HCT116 (cell line): ENCODE measurements at regions not wholly inside any gene's neighbourhood (a gene's known extent, or its start where the extent isn't known, plus 50 kb on each side); places are given as distances from the start of the nearest gene placed in this dataset.

ENCODE experiments used
- ATAC-seq: fragments of 200-7000 bp; cut with Tn5 transposase; 2 replicates; pipeline ENCODE4 v1.9.1; 2020; ENCODE audit warnings: mild to moderate bottlenecking, moderate library complexity
- BruUV-seq: library from RNA; stranded (reverse); fragments of 400-500 nt; replicated peaks from 2 replicates; lab custom pipeline; 2021; lab: Mats Ljungman, UMichigan
- CTCF ChIA-PET: fragments of 300-600 bp; sonication (Branson Sonifier 250); formaldehyde crosslinking; loops from one replicate; lab custom pipeline; 2021; ENCODE audit warnings: antibody characterized with exemption; lab: Charles Lee
- POLR2A ChIA-PET: fragments of 300-600, 350-600 bp; sonication (Branson Sonifier 250); formaldehyde crosslinking; loops from one replicate; lab custom pipeline; 2021; ENCODE audit warnings: antibody characterized with exemption; lab: Charles Lee
- RAD21 ChIA-PET, 2 experiments: fragments of 300-600 bp; sonication (Branson Sonifier 250); formaldehyde crosslinking; loops; one replicate each; lab custom pipeline; 2023; ENCODE audit warnings: low total read pairs in 2 of 2; ENCODE audit not compliant: uncharacterized antibody in 2 of 2, unreplicated experiment in 2 of 2, low non-redundant PET in 1 of 2; lab: Charles Lee
- DNase-seq: peaks from one replicate; pipeline ENCODE4 v3.0.0-alpha.2; 2010; ENCODE audit warnings: low read depth, low spot score
- H2AFZ ChIP-seq: fragments of 200-600 bp; shearing (Covaris generic), sonication (generic); 2 replicates; pipeline ENCODE4 v1.6.1; 2017; ENCODE audit warnings: low read depth, mixed run types, mixed read lengths, antibody characterized with exemption, low read length; ENCODE audit not compliant: poor library complexity, severe bottlenecking
- H3K27ac ChIP-seq: 2 replicates; pipeline ENCODE4 v1.5.1; 2012; ENCODE audit warnings: low read depth, low read length
- H3K27me3 ChIP-seq: fragments of 200-600 bp; sonication (generic); 2 replicates; pipeline ENCODE4 v1.6.1; 2016; ENCODE audit warnings: mixed run types, low read length, mixed read lengths; ENCODE audit not compliant: insufficient read depth
- H3K36me3 ChIP-seq, 2 experiments: fragments of 200-500 bp in 1 of 2; fragments of 200-600 bp in 1 of 2; sonication (Bioruptor generic) in 1 of 2; sonication (generic) in 1 of 2; 2 replicates each; pipeline versions ENCODE4 v1.5.1 to v1.6.1; 2014 to 2016; ENCODE audit warnings: low read length in 2 of 2, inconsistent platforms in 1 of 2, mixed read lengths in 1 of 2, mixed run types in 1 of 2; ENCODE audit not compliant: insufficient read depth in 2 of 2, control insufficient read depth in 1 of 2
- H3K4me1 ChIP-seq, 2 experiments: fragments of 200-600 bp in 1 of 2; sonication (generic) in 1 of 2; 2 replicates each; pipeline versions ENCODE4 v1.5.1 to v1.6.1; 2012 to 2017; ENCODE audit warnings: low read length in 2 of 2, inconsistent platforms in 1 of 2, mild to moderate bottlenecking in 1 of 2, mixed read lengths in 1 of 2, mixed run types in 1 of 2, moderate library complexity in 1 of 2; ENCODE audit not compliant: insufficient read depth in 2 of 2, control insufficient read depth in 1 of 2
- H3K4me2 ChIP-seq: fragments of 200-600 bp; sonication (generic); 2 replicates; pipeline ENCODE4 v1.6.1; 2017; ENCODE audit warnings: mixed run types, low read length, mixed read lengths
- H3K4me3 ChIP-seq, 2 experiments: fragments of 200-600 bp in 1 of 2; sonication (generic) in 1 of 2; replicated peaks in 1 of 2; 2 replicates each; pipeline ENCODE4 v1.5.1; 2011 to 2016; ENCODE audit warnings: low read length in 2 of 2, control low read depth in 1 of 2, low read depth in 1 of 2, mild to moderate bottlenecking in 1 of 2, mixed read lengths in 1 of 2, mixed run types in 1 of 2
- H3K79me2 ChIP-seq: fragments of 200-600 bp; sonication (generic); 2 replicates; pipeline ENCODE4 v1.6.1; 2017; ENCODE audit warnings: mild to moderate bottlenecking, mixed run types, low read length, moderate library complexity, mixed read lengths; ENCODE audit not compliant: insufficient read depth
- H3K9ac ChIP-seq: fragments of 200-600 bp; sonication (generic); 2 replicates; pipeline ENCODE4 v1.6.1; 2016; ENCODE audit warnings: low read length, mixed read lengths
- H3K9me2 ChIP-seq: fragments of 200-600 bp; sonication (generic), shearing (Covaris generic); 2 replicates; pipeline ENCODE4 v1.6.1; 2017; ENCODE audit warnings: mixed run types, mild to moderate bottlenecking, moderate library complexity; ENCODE audit not compliant: insufficient read depth
- H3K9me3 ChIP-seq, 2 experiments: fragments of 200-500 bp in 1 of 2; fragments of 200-600 bp in 1 of 2; sonication (Bioruptor generic) in 1 of 2; sonication (generic) in 1 of 2; 2 replicates each; pipeline ENCODE4 v1.6.1; 2014 to 2017; ENCODE audit warnings: low read length in 2 of 2, mixed read lengths in 2 of 2, inconsistent platforms in 1 of 2, low read depth in 1 of 2, mild to moderate bottlenecking in 1 of 2, mixed run types in 1 of 2, moderate library complexity in 1 of 2; ENCODE audit not compliant: control insufficient read depth in 1 of 2, insufficient read depth in 1 of 2
- H4K20me1 ChIP-seq: fragments of 200-600 bp; sonication (generic), shearing (Covaris generic); 2 replicates; pipeline ENCODE4 v1.6.1; 2017; ENCODE audit warnings: mixed run types, mild to moderate bottlenecking, moderate library complexity; ENCODE audit not compliant: insufficient read depth
- CBX3 ChIP-seq: IDR thresholded peaks from 2 replicates; pipeline ENCODE4 v1.6.1; 2012; ENCODE audit warnings: low read depth
- FOSL1 ChIP-seq: IDR thresholded peaks from 2 replicates; pipeline ENCODE4 v1.6.1; 2012; ENCODE audit warnings: low read depth
- REST ChIP-seq: IDR thresholded peaks from 2 replicates; pipeline ENCODE4 v1.6.1; 2012; ENCODE audit warnings: low read depth
- SIN3A ChIP-seq: IDR thresholded peaks from 2 replicates; pipeline ENCODE4 v1.6.1; 2012; ENCODE audit warnings: low read depth
- SP1 ChIP-seq: IDR thresholded peaks from 2 replicates; pipeline ENCODE4 v1.6.1; 2012; ENCODE audit warnings: low read depth
- ZBTB33 ChIP-seq: IDR thresholded peaks from 2 replicates; pipeline ENCODE4 v1.6.1; 2011; ENCODE audit warnings: mild to moderate bottlenecking, low read length, moderate library complexity; ENCODE audit not compliant: insufficient replicate concordance; ENCODE audit errors: extremely low read depth
- ZFX ChIP-seq: fragments of 450-650 bp; IDR thresholded peaks from 2 replicates; pipeline ENCODE4 v1.6.1; 2017
- ZNF274 ChIP-seq: fragments of 200-500 bp; sonication (Bioruptor generic); IDR thresholded peaks from 2 replicates; pipeline ENCODE4 v1.6.1; 2014; ENCODE audit warnings: mild to moderate bottlenecking, low read depth, low read length, inconsistent platforms
- intact Hi-C: fragments of 100-400 bp; cut with micrococcal nuclease; formaldehyde crosslinking; loops from 2 replicates; pipeline ENCODE4 v1.10.0; 2022

- intact Hi-C loops: loop anchor here (10.0 kb wide), 1 partner anchor 1450 kb away; no protein-coding TSS in a partner anchor
- ATAC-seq (no peak), DNase-seq (no peak)
- Histone ChIP-seq H3K4me3 (no peak overlapping the region), H3K9ac (no peak overlapping the region), H3K9me2 (no peaks in the 10 kb centered on the region), H3K4me1 (no peaks in the 10 kb centered on the region), H3K27ac (no peak overlapping the region), H3K9me3 (no peaks in the 10 kb centered on the region), H3K36me3 (no peaks in the 10 kb centered on the region), H2AFZ (no peak overlapping the region), H3K79me2 (no peaks in the 10 kb centered on the region), H3K27me3 (peaks cover 7% of the 10 kb centered on the region; the same call in 1 of the 2 replicates)
- POLR2A ChIA-PET: no interaction called here
- TF ChIP-seq ZNF274 (no peak), FOSL1 (no peak), ZBTB33 (no peak), SP1 (no peak), ZFX (no peak), SIN3A (no peak), CBX3 (no peak), REST (no peak)
- TF ChIP-seq, all 23 proteins: peak for 0
- ChIA-PET RAD21 (no interaction called here), CTCF (no interaction called here)
- no TSS peak for BruUV-seq
- Histone ChIP-seq H3K4me2 (no peak overlapping the region), H4K20me1 (no peaks in the 10 kb centered on the region)
These were observed 353.2 kb upstream of the PKDCC start for GRCh38 chr2:41694536-41695049.
